NB4 (cell line): ENCODE measurements at regions not wholly inside any gene's neighbourhood (a gene's known extent, or its start where the extent isn't known, plus 50 kb on each side); places are given as distances from the start of the nearest gene placed in this dataset.

Experiments
- MYC ChIP-seq: IDR thresholded peaks from 2 replicates; pipeline ENCODE4 v1.6.1; 2011; ENCODE audit warnings: low read depth, low read length
- POLR2A ChIP-seq: IDR thresholded peaks from 2 replicates; pipeline ENCODE4 v1.6.1; 2011; ENCODE audit warnings: mild to moderate bottlenecking; ENCODE audit not compliant: insufficient read length; ENCODE audit errors: extremely low read depth
- TF ChIP-seq, protein P1 (sequence below): IDR thresholded peaks from one replicate; pipeline ENCODE4 v1.5.1; 2012; ENCODE audit warnings: low read depth, low read length
- TF ChIP-seq, protein P2 (sequence below): IDR thresholded peaks from 2 replicates; pipeline ENCODE4 v1.6.1; 2011; ENCODE audit warnings: low read depth, low read length

DNA sequence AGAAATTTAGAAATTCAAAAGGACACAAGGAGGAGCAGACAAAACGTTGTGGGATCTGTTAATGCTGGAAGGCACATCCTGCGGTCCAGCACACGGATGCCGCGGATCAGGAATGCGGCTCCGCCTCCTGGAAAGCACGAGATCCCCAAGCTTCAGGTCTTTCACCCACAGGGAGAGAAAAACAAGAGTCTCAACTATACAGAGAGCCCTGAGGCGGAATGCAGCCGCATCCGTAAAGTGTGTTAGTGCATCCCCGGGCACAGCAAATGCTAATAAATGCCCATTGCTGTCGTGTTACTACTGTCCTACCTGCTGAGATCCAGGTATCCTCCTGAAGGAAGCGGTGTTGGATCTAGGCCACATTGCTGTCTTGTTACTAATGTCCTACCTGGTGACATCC is 303.9 kb downstream of the EIPR1 start:
- TF ChIP-seq, protein P1, sequence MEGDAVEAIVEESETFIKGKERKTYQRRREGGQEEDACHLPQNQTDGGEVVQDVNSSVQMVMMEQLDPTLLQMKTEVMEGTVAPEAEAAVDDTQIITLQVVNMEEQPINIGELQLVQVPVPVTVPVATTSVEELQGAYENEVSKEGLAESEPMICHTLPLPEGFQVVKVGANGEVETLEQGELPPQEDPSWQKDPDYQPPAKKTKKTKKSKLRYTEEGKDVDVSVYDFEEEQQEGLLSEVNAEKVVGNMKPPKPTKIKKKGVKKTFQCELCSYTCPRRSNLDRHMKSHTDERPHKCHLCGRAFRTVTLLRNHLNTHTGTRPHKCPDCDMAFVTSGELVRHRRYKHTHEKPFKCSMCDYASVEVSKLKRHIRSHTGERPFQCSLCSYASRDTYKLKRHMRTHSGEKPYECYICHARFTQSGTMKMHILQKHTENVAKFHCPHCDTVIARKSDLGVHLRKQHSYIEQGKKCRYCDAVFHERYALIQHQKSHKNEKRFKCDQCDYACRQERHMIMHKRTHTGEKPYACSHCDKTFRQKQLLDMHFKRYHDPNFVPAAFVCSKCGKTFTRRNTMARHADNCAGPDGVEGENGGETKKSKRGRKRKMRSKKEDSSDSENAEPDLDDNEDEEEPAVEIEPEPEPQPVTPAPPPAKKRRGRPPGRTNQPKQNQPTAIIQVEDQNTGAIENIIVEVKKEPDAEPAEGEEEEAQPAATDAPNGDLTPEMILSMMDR, result no peak
- TF ChIP-seq MYC (no peak), POLR2A (no peak)
- TF ChIP-seq, protein P2, sequence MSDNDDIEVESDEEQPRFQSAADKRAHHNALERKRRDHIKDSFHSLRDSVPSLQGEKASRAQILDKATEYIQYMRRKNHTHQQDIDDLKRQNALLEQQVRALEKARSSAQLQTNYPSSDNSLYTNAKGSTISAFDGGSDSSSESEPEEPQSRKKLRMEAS, result no peak
